ENCODE measurements at regions not wholly inside any gene's neighbourhood (a gene's known extent, or its start where the extent isn't known, plus 50 kb on each side); places are given as distances from the start of the nearest gene placed in this dataset.

- Histone ChIP-seq H3K4me2 (ENCODE audit: control insufficient read depth, extremely low read depth, insufficient read depth, low read depth, low read length) (no peak overlapping the region), H3K9me3 (ENCODE audit: control insufficient read depth, low read depth, low read length) (no peaks in the 10 kb centered on the region), H3K9ac (ENCODE audit: control insufficient read depth, extremely low read depth, insufficient read depth, low read length) (no peak overlapping the region), H3K27me3 (ENCODE audit: control insufficient read depth, extremely low read depth, insufficient read depth, low read length) (peaks cover 3% of the 10 kb centered on the region), H4K20me1 (ENCODE audit: control insufficient read depth, extremely low read depth, insufficient read depth, low read length) (no peaks in the 10 kb centered on the region), H3K4me3 (ENCODE audit: control insufficient read depth in 2 of 3, extremely low read depth in 1 of 3, insufficient read depth in 2 of 3, low read depth in 1 of 3, low read length in 3 of 3) (no peak overlapping the region), H3K9me1 (ENCODE audit: control insufficient read depth, extremely low read depth, insufficient read depth, low read length) (no peaks in the 10 kb centered on the region), H3K79me2 (ENCODE audit: control insufficient read depth, insufficient read depth, low read length) (no peaks in the 10 kb centered on the region), H3K4me1 (ENCODE audit: control insufficient read depth, extremely low read depth, insufficient read depth, low read length) (no peaks in the 10 kb centered on the region), H2AFZ (ENCODE audit: control insufficient read depth, low read length) (no peak overlapping the region), H3K27ac (ENCODE audit: control insufficient read depth, insufficient read depth, low read length) (no peak overlapping the region), H3K36me3 (ENCODE audit: control insufficient read depth in 2 of 2, extremely low read depth in 1 of 2, insufficient read depth in 2 of 2, low read length in 2 of 2) (no peaks in the 10 kb centered on the region)
- TF ChIP-seq EZH2 (IDR thresholded peaks at IDR 0.05; ENCODE audit: low read length): no peak
- no peak for TF ChIP-seq CTCF (optimal IDR thresholded peaks at IDR 0.05 in 1 of 3, IDR thresholded peaks at IDR 0.05 in 1 of 3, conservative IDR thresholded peaks at IDR 0.05 in 1 of 3; ENCODE audit: extremely low read depth in 1 of 3, insufficient read depth in 2 of 3, low read length in 3 of 3)
- dilution Hi-C loops (cut with MboI; ENCODE audit: extremely low pct_ligation_motif_present, low sequenced_read_pairs): loop anchor here (25.0 kb wide), 1 partner anchor 586 kb away; no protein-coding TSS in a partner anchor
- DNase-seq (ENCODE audit: low read depth, low spot score): no peak
- FAIRE-seq: no peak
These were observed 413.3 kb downstream of the KCTD12 start for GRCh38 chr13:76472916-76473315.

GRCh38 chr13:76471486-76471885 is 414.7 kb downstream of the KCTD12 start:
- Histone ChIP-seq H3K9me3 (ENCODE audit: control insufficient read depth, low read depth, low read length) (no peaks in the 10 kb centered on the region), H3K4me3 (ENCODE audit: control insufficient read depth in 2 of 3, extremely low read depth in 1 of 3, insufficient read depth in 2 of 3, low read depth in 1 of 3, low read length in 3 of 3) (no peak overlapping the region), H3K27ac (ENCODE audit: control insufficient read depth, insufficient read depth, low read length) (no peak overlapping the region), H2AFZ (ENCODE audit: control insufficient read depth, low read length) (no peak overlapping the region), H3K79me2 (ENCODE audit: control insufficient read depth, insufficient read depth, low read length) (no peaks in the 10 kb centered on the region), H3K36me3 (ENCODE audit: control insufficient read depth in 2 of 2, extremely low read depth in 1 of 2, insufficient read depth in 2 of 2, low read length in 2 of 2) (no peaks in the 10 kb centered on the region), H3K9me1 (ENCODE audit: control insufficient read depth, extremely low read depth, insufficient read depth, low read length) (no peaks in the 10 kb centered on the region), H4K20me1 (ENCODE audit: control insufficient read depth, extremely low read depth, insufficient read depth, low read length) (no peaks in the 10 kb centered on the region), H3K27me3 (ENCODE audit: control insufficient read depth, extremely low read depth, insufficient read depth, low read length) (peaks cover 3% of the 10 kb centered on the region), H3K4me1 (ENCODE audit: control insufficient read depth, extremely low read depth, insufficient read depth, low read length) (no peaks in the 10 kb centered on the region), H3K9ac (ENCODE audit: control insufficient read depth, extremely low read depth, insufficient read depth, low read length) (no peak overlapping the region), H3K4me2 (ENCODE audit: control insufficient read depth, extremely low read depth, insufficient read depth, low read depth, low read length) (no peak overlapping the region)
- no peak for TF ChIP-seq EZH2 (IDR thresholded peaks at IDR 0.05; ENCODE audit: low read length)
- TF ChIP-seq CTCF (optimal IDR thresholded peaks at IDR 0.05 in 1 of 3, IDR thresholded peaks at IDR 0.05 in 1 of 3, conservative IDR thresholded peaks at IDR 0.05 in 1 of 3; ENCODE audit: extremely low read depth in 1 of 3, insufficient read depth in 2 of 3, low read length in 3 of 3): no peak
- no peak for FAIRE-seq
- DNase-seq (ENCODE audit: low read depth, low spot score): no peak
- dilution Hi-C loops (cut with MboI; ENCODE audit: extremely low pct_ligation_motif_present, low sequenced_read_pairs): loop anchor here (25.0 kb wide), 1 partner anchor 584 kb away; no protein-coding TSS in a partner anchor
